Cardiac fibroblast (primary cell): ENCODE measurements at regions not wholly inside any gene's neighbourhood (a gene's known extent, or its start where the extent isn't known, plus 50 kb on each side); places are given as distances from the start of the nearest gene placed in this dataset.
A peak's percentile ranks its signal among the peaks of the same experiment; 100 is the strongest.

Experiments used
- DNase-seq, 2 donors: peaks; one replicate each; pipeline versions ENCODE4 v3.0.0 to v3.0.0-alpha.2; 2010; ENCODE audit warnings: low read depth in 2 of 2
- H3K4me3 ChIP-seq, 2 donors: replicated peaks in 1 of 2; 1 replicate in 1 of 2; 2 replicates in 1 of 2; pipeline ENCODE4 v1.5.1; 2011; ENCODE audit warnings: low read depth in 2 of 2, low read length in 2 of 2, mild to moderate bottlenecking in 2 of 2, moderate library complexity in 1 of 2
- CTCF ChIP-seq: IDR thresholded peaks from one replicate; pipeline ENCODE4 v1.5.1; 2011; ENCODE audit warnings: low read depth, mild to moderate bottlenecking, low read length, inconsistent platforms

- no peak overlapping the region for H3K4me3 ChIP-seq
- no peak for DNase-seq
- no peak for TF ChIP-seq CTCF
These were observed 78.4 kb upstream of the GSE1 start for GRCh38 chr16:85534536-85535351.

- H3K4me3 ChIP-seq, result no peak overlapping the region
- no peak for TF ChIP-seq CTCF
- DNase-seq, result no peak
These were observed 77.6 kb upstream of the GSE1 start for GRCh38 chr16:85535352-85536072.

GRCh38 chr16:85536073-85536410, 77.1 kb upstream of the GSE1 start:
- no peak overlapping the region for H3K4me3 ChIP-seq

GRCh38 chr16:85536411-85537330, 76.5 kb upstream of the GSE1 start:
- no peak overlapping the region for H3K4me3 ChIP-seq
- no peak for TF ChIP-seq CTCF
- DNase-seq, result no peak

More at GRCh38 chr16:85536073-85536410, 77.1 kb upstream of the GSE1 start:
- no peak for TF ChIP-seq CTCF
- peak in 1 of 2 donors; percentile 66 for DNase-seq

- no peak for TF ChIP-seq CTCF
- H3K4me3 ChIP-seq, result no peak overlapping the region
- no peak for DNase-seq
These were observed 75.8 kb upstream of the GSE1 start for GRCh38 chr16:85537331-85537788.

- DNase-seq, result no peak
- H3K4me3 ChIP-seq, result no peak overlapping the region
- no peak for TF ChIP-seq CTCF
These were observed 75.2 kb upstream of the GSE1 start for GRCh38 chr16:85537795-85538401.
